Inferior parietal cortex (tissue), 1 donor: ENCODE measurements at regions not wholly inside any gene's neighbourhood (a gene's known extent, or its start where the extent isn't known, plus 50 kb on each side); places are given as distances from the start of the nearest gene placed in this dataset.

Experiments
- DNase-seq: peaks from one replicate; pipeline ENCODE4 v3.0.0-alpha.2; 2016; ENCODE audit errors: extremely low spot score

DNA sequence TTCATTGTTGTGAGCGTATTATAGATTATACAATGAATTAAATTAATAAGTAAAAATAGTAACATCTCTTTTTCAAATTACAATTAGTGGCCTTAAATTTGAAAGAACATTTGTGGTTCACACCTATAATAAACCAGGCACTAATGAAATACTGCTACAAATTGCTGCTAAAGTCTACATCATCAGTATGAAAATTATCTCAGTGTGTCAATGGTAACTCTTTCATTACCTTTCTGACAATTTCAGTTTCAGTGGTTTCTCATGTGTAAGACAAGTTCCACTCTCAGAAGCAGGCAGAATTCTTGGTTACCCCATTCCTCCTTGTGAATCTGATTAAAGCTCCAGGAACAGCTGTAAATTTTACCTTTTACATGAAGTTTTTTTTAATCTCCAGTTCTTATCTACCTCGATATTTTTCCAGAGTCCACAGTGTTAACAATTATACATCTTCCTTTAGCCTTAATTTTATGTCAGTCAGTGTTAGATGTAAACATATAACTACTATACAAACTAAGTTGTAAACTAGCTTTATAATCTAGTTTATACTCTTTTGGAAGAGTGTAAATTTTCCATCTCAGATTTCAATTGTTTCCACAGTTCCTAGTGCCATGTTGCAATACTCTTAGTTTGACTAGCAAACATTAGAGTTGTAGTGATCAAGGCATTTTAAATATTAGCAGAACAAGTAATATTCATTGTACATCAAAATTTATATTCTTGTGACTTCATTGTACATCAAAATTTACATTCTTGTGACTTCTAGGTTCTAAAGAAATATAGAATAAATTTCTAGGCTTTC is 1038.4 kb downstream of the EPHA7 start:
- no peak for DNase-seq

DNA sequence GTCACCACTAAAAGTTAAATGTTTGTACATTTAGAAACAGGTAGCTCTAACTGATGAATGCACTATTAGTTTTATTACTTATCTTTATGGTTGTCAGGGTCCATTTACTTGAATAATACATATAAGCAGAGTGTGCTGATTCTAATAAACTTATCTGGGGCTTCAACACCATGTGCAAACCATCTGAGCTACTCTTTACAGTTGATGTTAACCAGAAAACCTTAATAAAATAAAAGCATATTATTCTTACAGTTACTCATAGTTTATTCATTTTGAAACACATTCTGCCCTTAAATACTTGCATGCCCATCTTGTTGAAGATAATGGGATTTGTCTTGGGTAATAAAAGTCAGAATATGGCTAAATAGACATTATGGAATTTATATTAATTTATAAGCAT is 1042.2 kb downstream of the EPHA7 start:
- DNase-seq, result no peak

DNA sequence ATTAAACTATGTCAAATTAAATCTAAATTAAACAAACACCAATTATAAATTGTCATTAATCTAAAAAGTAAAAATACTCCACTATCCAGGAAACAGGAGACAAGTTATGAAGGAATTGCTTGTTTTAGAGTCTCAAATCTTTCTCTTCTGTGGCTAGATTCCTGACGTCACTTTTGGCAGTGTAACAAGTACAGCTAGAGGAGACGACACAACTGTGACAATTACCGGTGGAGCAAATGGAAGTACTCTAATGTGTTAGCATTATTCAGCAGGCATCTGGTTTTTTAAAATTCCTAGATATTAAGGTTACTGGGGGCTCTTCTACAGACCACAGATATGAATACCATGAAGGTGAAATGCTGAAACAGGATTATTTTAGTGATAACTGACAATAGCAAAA is 1042.7 kb downstream of the EPHA7 start:
- DNase-seq, result no peak

DNA sequence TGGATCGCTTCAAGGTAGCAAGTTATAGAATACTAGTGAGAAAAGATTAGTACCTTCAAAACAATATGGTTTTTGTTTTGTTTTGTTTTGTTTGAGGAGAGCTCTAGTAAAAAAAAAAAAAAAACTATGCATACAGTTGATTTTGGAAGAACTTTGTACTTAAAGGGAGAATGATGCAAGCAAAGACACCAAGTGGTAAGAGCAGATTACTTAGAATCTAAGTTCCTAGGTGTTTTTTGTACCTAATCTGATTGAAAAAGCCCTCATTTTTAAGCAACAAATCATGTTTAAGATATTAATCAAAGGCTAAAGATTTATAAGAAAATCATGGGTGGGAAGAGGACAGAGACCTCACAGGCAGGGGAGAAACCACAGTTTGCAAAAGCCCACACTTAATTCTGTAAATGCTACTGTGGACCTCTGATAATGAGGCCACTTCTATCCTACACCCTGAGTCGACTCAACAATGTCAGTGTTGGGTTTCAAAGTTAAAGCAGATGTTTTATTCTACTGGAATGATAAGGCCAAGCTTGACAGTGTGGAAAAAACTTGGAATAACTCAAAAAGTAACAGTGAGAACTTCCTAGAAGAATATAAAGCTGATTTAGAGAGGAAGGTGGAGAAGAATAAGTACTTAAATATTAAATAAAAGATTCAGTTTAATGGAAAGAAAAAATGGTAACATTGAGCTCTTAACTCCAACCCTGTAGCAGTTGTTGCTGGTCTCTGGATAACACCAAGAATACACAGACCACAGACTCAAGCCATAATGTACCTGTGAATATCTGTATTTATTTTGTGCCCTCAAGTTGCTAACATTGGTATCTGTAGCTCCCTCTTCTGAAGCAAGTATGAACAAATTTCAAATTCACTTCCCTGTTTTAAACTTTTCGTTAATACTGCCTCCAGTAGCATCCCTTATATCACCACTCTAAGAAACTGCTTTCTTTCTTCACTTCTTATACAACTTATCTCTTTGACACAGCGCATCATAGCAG is 1047.8 kb downstream of the EPHA7 start:
- DNase-seq, result no peak

DNA sequence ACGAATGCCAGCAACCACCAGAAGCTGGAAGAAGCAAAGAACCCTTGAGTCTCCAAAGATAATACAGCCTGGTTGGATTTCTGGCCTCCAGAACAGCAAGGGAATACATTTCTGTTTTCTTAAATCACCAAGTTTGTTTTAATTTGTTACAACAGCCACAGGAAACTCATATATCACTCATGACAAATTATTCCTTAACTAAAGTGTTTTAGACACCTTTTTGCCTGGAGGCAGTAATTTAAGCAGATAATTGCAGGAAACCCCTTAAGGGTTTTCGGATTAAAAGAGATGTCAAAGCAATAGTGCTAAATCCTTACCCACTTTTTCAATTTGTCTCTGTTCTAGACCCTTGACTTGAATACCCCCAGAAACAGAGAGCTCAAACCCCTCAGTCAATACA is 1050.0 kb downstream of the EPHA7 start:
- no peak for DNase-seq

DNA sequence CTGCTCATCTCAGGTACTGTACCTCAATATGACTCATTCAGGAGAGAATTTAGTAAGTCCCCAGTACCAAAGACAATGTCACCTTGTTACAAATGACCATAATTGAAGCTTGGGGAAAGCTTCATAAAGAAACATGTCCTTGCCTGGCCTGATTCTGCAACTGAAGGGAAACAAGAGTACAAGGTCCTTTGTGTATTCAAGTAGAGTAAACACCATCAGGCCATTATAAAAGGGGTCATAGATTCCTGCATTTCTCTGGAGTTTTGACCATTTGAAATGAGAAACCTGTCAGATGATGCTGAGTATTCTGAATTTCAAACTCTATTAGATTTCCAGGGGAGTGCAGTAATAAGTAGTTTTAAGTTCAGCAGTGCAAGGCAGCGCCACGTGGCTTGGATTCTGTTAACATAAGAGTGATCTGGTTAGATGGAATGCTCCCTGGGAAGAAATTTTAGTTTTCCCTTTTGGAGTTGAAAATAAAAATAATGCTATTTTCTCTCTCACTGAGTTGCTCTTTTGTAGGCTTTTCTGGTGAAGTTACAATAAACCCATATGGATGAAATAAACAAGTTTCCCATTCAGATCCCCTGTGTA is 1054.3 kb downstream of the EPHA7 start:
- DNase-seq, result no peak

DNA sequence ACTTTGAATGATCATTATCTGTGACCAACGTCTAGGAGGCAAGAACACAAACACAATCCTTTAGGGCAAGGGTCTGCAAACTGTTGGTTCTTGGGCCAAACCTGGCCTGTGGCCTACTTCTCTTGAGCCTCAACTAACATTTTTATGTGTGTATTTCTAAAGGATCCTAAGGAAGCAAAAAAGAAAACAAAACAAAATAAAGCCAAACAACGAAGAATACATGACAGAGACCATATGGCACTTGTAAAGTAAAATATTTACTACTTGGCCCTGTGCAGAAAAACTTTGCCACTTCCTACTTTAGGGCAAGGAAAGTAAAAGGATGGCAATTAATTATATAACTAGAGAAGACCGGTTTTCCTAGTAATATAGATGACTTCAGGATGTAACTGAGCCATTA is 1056.2 kb downstream of the EPHA7 start:
- DNase-seq, result no peak

DNA sequence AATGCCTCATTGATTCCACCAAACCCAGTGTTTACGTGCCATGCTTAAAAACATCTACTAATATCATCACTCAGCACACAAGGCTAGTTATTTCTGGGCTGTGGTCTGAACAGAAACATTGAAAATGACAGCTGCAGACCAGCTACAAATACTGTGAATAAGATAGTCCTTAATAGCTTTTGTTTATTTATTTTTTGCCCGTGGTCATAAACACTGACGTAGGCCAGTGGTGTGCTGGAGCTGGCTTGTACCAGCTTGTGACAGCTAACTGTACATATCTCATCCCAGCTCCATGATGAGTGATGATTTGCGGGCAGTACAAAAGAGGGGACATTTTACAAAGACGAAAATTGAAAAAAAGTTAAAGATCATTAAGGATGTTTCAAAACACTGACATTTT is 1057.0 kb downstream of the EPHA7 start:
- DNase-seq, result no peak

DNA sequence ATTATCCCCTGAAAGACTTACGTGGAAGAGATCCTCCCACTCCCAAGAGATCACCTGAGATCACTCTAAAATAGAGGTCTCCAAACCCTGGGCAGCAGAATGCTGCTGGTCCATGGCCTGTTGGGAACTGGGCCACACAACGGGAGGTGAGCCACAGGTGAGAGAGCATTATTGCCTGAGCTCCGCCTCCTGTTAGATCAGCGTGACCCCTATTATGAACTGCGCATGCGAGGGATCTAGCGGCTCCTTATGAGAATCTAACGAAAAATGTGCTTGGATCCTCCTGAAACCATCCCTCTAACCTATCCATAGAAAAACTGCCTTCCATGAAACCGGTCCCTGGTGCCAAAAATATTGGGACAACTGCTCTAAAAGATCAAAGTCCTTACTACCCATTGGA is 1057.4 kb downstream of the EPHA7 start:
- DNase-seq, result no peak

DNA sequence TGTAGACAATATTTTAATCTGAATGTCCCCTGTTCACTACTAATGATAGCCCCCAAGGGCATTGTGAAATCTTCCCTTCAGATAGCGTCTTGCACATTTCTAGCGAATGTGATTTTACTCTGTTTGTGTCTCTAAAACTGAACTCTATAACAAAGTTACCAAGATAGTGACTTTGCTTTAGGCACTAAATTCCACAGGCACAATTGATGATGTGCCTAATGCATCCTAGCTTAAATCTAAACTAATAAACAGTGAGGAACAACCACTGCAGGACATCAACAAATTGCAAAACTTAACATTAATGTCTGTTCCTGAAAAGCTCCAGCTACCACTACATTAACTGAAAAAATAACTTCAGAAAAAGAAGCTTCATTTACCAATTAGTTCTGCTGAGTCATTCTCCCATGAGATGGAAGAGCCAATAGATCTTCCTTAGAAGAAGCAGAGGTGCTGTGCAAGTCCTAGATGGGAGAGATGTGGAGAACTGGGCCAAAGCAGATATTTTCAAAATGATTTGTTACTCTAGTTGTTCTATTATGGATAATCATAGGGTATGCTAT is 1065.0 kb downstream of the EPHA7 start:
- DNase-seq, result no peak

DNA sequence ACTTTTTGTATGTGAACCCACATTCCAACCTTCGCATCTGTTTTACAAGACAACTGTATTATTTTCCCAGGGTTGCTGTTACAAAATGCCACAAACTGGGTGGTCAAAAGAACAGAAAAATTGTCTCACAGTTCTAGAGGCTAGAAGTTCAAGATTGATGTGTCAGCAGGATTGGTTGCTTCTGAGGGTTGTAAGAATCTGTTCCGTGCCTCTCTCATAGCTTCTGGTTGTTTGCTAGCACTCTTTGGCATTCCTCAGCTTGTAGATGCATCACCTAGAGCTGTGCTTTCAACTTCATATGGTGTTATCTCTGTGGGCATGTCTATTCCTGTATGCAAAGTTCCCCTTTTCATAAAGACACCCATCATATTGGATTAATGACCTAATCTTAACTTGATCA is 1067.2 kb downstream of the EPHA7 start:
- no peak for DNase-seq

DNA sequence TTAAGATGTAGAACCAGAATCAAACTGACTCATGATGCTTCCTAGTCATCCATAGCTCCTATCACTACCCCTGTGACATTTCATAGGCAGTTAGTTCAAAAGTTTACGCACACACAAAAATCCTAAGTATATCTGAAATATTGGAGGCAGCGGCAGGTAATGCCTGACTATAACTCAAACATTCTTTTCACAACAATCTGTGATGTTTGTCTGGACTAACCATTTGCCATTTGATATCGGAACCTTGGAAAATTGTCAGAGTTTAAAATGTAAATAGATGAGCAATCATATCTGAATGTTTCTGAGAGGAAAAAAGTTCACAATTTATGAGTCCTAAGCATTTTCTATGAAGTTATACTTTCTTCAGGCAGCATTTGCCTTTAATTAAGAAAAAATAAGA is 1078.2 kb downstream of the EPHA7 start:
- no peak for DNase-seq

DNA sequence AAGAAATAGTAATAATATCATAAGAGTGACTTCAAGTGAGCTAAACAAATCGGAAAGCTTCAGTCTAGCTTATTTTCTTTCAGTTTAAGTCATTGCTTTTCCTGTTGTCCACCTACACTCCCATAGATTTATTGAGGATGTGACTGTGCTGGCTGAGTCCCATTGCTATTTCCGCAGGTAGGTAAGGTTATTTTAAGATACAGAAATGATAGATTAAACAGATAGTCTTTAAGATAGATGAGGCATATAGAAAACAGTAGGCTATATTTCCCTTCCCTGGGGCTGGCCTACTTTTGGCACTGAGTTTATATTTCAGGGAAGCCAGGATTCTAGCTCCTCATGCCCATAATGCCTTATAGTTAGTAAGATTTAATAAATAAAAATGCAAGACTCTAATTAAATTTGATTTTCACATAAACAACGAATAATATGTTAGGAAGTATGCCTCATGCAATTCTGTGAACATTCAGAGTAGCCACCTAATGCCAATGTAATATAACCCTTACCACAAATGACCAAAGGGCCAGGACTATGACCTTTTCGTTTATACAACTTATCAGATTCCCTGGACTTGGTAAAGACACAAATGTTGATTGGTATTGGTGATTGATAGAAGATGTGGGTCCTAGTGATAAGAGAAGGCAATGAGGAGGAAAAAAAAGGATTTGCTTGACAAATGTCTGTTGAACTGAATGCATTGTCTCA is 1079.3 kb downstream of the EPHA7 start:
- no peak for DNase-seq

DNA sequence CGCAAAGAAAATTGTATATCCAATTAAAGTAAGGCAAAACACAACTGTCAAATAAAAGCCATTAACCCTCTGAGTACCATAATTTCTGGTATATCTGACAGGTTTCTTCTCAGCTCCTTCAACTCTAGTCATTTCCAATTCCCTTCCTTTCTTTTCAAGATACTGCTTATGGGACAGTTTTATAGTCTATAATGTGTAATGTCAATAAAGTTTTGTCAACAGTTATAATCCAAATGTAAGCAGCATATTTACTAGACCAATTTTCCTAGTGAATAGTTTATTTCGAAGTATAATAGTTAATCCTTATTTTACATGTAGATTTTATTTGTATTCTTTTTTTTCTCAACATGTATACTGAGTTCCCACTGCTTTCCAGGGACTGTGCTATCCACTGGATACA is 1081.8 kb downstream of the EPHA7 start:
- no peak for DNase-seq

DNA sequence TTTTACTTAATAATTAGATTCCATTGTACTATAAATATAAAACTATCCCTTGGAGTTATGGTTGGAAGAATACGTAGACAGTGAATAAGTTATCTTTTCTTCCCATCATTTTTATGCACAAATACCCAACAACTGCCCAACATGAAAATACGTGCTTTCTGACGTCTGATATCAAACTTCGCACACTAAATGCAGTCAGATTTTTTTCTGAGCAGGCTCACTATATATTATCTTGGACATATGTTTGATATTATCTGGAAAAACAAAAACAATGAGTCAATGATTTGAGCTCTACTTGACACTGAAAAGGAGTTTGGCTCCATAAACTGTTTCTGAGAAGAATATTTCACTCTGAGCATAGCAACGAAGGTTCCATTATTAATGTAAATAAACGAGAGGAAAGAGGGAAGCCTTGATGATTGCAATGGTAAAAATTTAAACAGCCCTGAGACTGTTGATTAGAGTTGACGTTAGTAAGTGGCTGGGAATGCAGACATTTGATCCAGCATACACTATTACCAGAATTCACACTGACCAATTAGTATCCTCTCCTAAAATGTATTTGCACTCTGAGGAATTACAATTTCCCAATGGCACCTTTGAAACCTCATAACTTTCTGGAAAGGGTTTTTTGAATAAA is 1090.0 kb downstream of the EPHA7 start:
- DNase-seq, result no peak

DNA sequence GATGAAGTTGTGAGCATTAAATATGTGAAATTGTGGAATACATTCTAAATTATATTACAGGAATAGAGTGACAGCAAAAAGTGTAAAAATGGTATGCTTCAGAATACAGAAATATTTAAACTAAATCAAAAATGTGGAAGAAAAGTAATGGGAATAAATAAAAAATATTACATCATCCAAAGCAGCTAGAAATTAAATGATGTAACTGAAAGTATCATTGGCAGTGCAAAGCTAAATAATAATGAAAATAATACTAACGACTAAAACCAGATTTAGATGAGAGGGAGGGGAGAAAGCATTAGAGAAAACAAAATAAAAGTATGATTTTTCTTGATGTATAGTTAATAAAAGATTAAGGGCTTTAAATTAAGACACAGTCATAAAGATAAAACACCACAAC is 1104.0 kb downstream of the EPHA7 start:
- DNase-seq, result no peak

DNA sequence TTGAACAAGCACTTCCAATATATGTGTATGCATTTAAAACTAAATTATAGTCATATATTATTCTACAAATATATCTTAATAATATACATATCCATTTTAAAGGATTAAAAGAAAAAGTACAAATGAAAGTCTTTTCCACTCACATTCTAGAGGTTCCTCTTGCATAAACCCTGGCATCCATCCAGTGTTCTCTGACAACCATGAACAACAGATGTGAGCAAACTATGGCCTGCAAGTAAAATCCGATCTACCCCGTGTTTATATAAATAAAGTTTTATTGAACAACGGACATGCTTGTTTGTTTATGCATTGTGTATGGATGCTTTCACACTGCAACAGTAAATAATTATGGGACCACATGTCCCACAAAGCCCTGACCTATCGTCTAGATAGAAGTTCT is 1122.3 kb downstream of the EPHA7 start:
- DNase-seq, result no peak

DNA sequence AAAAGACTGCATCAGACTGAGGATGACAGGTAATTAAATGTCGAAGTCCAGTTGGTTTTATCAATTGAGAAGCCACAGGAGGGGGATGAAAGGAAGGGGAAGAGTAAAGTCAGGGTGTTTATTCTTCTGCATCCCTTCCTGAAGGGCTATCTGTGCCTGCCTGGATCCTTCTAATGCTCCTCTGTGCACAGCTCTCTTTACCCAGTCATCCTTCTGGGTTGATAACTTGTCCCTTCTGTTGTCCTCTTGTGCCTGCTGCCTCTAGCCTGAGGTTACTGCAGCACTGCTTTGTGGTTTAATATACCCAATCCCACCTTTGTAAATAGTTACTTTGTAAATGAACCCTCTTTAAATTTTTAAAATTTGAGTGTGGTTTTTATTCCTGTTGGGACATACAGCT is 1127.3 kb downstream of the EPHA7 start:
- no peak for DNase-seq

DNA sequence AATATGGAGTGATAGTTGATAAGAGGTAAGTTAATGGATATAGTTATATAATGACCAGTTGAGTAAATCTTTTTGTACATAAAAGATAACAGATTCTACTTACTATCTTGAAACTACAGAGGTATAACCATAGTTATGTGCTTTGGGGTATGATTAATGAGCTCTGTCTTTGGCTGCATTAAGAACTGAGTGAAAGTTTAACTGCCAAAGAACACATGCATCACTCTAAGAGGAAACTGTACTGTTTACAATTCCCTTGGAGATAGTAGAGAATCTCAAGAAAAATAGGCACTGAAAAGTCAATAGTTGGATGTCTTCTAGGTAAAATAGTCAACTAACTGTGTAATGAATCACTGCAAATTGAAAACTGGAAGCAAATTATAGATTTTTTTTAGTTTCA is 1129.5 kb downstream of the EPHA7 start:
- no peak for DNase-seq

DNA sequence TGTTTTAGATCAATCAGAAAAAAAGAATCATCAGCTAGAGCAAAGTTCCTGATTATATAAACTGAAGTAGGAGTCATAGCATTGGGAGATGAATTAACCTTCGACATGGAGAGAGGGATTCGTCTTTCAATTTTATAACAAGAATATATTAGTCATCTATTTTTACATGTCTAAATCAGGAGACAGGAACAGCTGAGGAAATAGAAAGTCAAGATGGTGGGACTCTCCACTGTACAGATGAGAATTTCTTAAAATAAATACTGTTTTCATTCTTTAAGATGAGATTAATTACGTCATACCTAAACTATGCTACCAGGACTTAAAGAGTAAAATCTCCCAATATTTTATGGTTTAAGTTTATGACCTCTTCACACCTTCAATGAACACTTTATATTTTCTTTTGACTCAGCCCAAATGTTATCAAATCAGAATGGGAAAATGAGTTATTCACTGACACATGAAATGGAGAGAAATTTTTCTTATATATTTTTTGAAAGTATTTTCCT is 1137.7 kb downstream of the EPHA7 start:
- no peak for DNase-seq

DNA sequence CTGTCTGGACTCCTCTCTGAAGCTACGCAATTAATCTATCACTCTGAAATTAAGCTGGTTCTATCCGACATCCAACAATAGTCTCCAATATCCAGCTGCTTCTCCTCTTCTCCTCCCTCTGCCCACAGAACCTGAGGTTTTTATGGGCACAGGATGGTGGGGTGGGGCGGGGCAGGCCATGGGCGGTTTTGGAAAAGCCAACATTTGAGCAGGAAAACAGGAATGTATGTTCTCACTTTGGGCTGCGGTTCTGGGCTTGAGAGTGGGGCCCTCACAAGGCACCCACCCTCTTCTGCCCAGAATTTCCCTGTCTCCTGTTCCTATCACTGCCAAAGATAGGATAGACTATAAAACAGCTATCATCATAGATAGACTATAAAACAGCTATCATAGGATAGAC is 1144.2 kb downstream of the EPHA7 start:
- DNase-seq, result no peak
